ENCODE measurements at regions not wholly inside any gene's neighbourhood (a gene's known extent, or its start where the extent isn't known, plus 50 kb on each side); places are given as distances from the start of the nearest gene placed in this dataset.
"Not testable (repeated sequence)": the region's sequence is repeated elsewhere in the genome, so short reads cannot be mapped to it uniquely, and the experiment has no call there.

DNA sequence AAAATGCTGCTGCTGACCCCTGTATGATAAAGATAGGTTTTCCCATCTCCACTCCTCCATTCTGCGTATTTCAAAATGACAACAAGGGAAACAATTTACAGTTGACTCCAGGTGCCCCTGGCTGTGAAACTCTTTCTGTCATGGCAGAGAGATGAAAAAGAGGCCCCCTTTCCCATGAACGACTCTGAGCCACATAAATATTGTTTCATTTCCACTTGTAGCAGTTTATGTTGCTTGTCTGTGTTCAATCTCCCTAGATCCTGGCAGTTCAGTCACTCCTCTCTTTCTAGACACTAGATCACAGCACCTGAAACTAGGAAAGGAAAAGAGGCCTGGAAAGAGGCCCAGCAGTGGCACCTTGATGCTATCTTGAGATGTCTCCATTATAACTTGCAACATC lies 121.0 kb upstream of the ZNF521 start:
- H3K4me1 ChIP-seq = no peaks in the 10 kb centered on the region
- no peak overlapping the region for H3K4me3 ChIP-seq (ENCODE audit: low read depth, low read length)
- no peaks in the 10 kb centered on the region for H3K27me3 ChIP-seq
- no peaks in the 10 kb centered on the region for H3K9me3 ChIP-seq
- no peaks in the 10 kb centered on the region for H3K36me3 ChIP-seq
- no peak for DNase-seq
- TF ChIP-seq, protein P1, sequence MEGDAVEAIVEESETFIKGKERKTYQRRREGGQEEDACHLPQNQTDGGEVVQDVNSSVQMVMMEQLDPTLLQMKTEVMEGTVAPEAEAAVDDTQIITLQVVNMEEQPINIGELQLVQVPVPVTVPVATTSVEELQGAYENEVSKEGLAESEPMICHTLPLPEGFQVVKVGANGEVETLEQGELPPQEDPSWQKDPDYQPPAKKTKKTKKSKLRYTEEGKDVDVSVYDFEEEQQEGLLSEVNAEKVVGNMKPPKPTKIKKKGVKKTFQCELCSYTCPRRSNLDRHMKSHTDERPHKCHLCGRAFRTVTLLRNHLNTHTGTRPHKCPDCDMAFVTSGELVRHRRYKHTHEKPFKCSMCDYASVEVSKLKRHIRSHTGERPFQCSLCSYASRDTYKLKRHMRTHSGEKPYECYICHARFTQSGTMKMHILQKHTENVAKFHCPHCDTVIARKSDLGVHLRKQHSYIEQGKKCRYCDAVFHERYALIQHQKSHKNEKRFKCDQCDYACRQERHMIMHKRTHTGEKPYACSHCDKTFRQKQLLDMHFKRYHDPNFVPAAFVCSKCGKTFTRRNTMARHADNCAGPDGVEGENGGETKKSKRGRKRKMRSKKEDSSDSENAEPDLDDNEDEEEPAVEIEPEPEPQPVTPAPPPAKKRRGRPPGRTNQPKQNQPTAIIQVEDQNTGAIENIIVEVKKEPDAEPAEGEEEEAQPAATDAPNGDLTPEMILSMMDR (IDR thresholded peaks at IDR 0.05; ENCODE audit: low read depth, low read length) = no peak

DNA sequence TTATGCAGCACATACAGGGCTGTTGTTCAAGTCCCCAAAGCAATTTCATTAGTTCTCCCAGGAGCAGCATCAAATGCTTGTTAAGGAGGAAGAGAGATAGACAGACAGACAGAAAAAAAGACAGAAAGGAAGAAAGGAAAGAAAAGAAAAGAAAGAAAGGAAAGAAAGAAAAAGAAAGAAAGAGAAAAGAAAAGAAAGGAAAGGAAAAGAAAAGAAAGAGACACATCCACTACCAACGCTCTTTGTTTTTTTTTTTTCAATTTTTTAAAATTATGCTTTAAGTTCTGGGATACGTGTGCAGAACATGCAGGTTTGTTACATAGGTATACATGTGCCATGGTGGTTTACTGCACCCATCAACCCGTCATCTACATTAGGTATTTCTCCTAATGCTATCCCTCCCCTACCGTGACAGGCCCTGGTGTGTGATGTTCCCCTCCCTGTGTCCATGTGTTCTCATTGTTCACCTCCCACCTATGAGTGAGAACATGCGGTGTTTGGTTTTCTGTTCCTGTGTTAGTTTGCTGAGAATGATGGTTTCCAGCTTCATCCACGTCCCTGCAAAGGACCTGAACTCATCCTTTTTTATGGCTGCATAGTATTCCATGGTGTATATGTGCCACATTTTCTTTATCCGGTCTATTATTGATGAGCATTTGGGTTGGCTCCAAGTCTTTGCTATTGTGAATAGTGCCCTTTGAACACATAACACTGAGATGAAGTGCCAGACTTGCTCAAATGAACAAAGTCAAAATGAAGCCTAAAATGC lies 119.0 kb upstream of the ZNF521 start:
- H3K9me3 ChIP-seq; H3K4me3 ChIP-seq (ENCODE audit: low read depth, low read length); H3K4me1 ChIP-seq; H3K36me3 ChIP-seq; H3K27me3 ChIP-seq; DNase-seq: not testable (repeated sequence)

DNA sequence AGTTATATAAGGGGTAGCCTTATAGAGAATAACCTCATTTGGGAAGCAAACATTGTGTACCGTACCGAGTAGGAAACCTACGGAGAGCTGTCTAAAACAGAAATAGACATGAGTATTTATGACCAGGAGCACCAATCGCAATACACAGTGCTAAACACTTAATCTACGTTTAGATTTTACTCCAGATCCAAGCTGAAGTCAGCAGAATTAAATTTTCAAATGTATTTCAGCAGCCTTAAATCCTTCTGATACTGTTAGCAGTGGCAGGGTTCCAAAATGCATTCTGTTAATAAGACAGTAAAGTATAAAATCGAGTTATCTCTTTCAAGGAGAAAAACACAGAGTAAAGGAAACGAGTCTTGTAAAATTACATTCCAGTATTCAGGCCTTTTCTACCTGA lies 118.1 kb upstream of the ZNF521 start:
- TF ChIP-seq, protein P1 (IDR thresholded peaks at IDR 0.05; ENCODE audit: low read depth, low read length) = no peak
- Histone ChIP-seq H3K27me3 (no peaks in the 10 kb centered on the region), H3K4me1 (no peaks in the 10 kb centered on the region), H3K9me3 (no peaks in the 10 kb centered on the region), H3K4me3 (ENCODE audit: low read depth, low read length) (no peak overlapping the region), H3K36me3 (no peaks in the 10 kb centered on the region)
- DNase-seq = no peak

DNA sequence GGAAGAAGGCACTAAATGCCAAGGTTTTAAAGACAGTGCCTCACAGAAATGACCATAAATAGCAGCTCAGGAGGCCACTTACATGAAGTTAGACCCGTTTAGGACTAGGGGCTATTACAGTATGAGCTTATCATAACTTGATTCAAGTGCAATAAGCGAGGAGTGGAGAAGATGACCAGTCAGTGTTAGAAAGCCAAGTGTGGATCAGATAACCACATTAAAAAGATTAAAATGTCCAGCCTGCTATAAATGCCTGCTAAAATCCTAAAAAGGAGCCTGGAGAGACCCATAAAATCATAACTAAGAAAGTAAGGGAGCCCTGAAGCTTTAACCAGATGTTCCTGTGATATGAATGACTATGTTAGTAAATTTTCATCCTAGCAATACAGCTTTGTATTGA lies 117.5 kb upstream of the ZNF521 start:
- Histone ChIP-seq H3K27me3 (no peaks in the 10 kb centered on the region), H3K9me3 (no peaks in the 10 kb centered on the region), H3K36me3 (no peaks in the 10 kb centered on the region), H3K4me3 (ENCODE audit: low read depth, low read length) (no peak overlapping the region), H3K4me1 (no peaks in the 10 kb centered on the region)
- DNase-seq = no peak
- TF ChIP-seq, protein P1 (IDR thresholded peaks at IDR 0.05; ENCODE audit: low read depth, low read length) = no peak

DNA sequence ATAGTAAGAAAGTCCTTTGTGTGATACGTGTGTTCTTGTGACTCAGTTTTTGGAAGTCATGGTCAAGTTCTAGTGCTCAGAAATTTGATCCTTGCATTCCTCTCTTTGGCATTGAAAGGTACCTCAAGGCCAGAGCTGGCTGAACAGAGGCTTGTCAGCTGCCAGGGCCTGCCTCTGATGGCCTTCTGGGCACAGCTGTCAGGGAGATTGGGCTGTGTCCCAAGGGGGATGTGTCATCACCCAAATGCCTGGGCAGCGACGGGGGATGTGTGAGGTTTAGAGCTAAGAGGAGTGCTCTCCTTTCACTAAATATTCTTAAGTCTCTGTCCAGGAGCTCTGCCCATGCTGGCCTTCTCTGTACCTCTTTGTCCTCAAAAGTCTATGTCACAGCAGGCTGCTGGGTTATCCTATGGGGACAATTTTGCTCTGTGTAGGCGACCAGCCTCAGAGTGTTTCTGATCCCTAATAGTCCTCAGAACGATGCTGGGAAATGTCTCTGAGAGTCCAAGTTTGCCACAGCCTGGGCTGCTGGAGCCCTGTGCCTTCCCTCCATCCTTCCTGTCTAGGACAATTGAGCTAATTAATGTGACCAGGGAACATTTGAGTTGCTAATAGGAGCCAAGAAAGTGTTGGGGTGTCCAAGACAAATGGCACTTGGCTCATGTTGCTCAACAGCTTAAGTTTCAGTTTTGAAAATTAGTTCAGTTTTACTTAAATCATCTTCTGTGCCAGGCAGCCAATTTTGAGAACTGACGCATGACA lies 115.4 kb upstream of the ZNF521 start:
- no peaks in the 10 kb centered on the region for H3K27me3 ChIP-seq
- TF ChIP-seq, protein P1 (IDR thresholded peaks at IDR 0.05; ENCODE audit: low read depth, low read length) = no peak
- DNase-seq = no peak
- H3K36me3 ChIP-seq = no peaks in the 10 kb centered on the region
- no peaks in the 10 kb centered on the region for H3K4me1 ChIP-seq
- H3K9me3 ChIP-seq = no peaks in the 10 kb centered on the region
- H3K4me3 ChIP-seq (ENCODE audit: low read depth, low read length) = no peak overlapping the region

DNA sequence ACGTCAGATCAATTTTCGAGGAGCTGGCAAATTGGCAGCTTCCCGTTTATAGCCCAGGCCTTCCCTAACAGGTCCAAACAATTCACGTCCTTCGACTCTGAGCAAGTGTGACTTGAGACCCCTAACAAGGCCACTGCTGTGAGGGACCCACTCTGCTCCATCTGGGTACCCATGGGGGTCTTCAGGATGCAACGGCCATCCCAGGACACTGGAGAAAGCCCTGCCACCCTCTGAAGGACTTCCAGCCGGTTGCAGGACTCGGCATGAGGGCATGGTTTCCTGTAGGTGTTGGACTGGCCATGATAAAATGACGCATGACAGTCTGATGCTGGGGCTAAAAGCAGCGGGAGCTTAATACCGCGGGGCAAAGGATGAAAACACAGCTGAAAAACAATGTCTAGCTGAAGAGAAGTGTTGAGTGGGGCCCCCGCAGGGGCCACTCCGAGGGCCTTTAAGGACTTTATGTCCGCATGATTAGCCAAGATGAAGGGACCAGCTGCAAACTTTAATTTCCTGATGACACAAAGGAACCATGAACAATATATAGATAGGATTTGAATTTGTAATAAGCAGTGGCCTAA lies 113.3 kb upstream of the ZNF521 start:
- no peaks in the 10 kb centered on the region for H3K4me1 ChIP-seq
- TF ChIP-seq, protein P1 (IDR thresholded peaks at IDR 0.05; ENCODE audit: low read depth, low read length) = no peak

More for the DNA sequence above, 113.3 kb upstream of the ZNF521 start:
- no peaks in the 10 kb centered on the region for H3K36me3 ChIP-seq
- H3K27me3 ChIP-seq = no peaks in the 10 kb centered on the region
- no peaks in the 10 kb centered on the region for H3K9me3 ChIP-seq
- DNase-seq = no peak
- H3K4me3 ChIP-seq (ENCODE audit: low read depth, low read length) = no peak overlapping the region
